Esophagus squamous epithelium (tissue), 4 donors: ENCODE measurements at regions not wholly inside any gene's neighbourhood (a gene's known extent, or its start where the extent isn't known, plus 50 kb on each side); places are given as distances from the start of the nearest gene placed in this dataset.

Experiments used
- POLR2A ChIP-seq, 4 donors: fragments of 450-650 bp; IDR thresholded peaks; one replicate each; pipeline ENCODE4 v1.6.1; 2017; ENCODE audit warnings: antibody characterized with exemption in 4 of 4, mild to moderate bottlenecking in 4 of 4, moderate library complexity in 3 of 4
- TF ChIP-seq, protein P1 (sequence below), 6 experiments: fragments of 450-650 bp in 4 of 6; fragments of 200-600 bp in 2 of 6; sonication (generic) in 2 of 6; IDR thresholded peaks; one replicate each; pipeline ENCODE4 v1.5.1; 2016 to 2019; ENCODE audit warnings: antibody characterized with exemption in 6 of 6, mild to moderate bottlenecking in 4 of 6, moderate library complexity in 4 of 6

DNA sequence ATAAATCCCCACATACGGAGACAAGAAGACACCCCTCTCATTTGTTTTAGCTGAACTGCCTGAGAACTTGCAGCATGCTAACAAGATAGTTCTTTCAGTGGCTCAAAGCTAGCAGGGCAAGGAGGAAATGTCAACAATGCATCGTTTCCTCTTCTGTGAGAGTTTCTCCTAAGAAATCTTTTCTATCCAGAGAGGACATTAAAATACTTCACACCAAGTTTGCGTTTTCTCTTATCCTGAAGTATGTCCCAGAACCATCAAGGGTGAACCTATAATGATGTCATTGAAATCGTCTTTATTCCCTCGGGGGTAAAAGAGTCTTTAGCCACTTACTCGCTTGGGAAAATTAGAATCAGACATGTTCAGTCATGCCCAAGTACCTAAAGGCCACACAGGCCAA is 541.7 kb upstream of the MDFIC2 start:
- TF ChIP-seq POLR2A (IDR thresholded peaks at IDR 0.05): no peak
- TF ChIP-seq, protein P1, sequence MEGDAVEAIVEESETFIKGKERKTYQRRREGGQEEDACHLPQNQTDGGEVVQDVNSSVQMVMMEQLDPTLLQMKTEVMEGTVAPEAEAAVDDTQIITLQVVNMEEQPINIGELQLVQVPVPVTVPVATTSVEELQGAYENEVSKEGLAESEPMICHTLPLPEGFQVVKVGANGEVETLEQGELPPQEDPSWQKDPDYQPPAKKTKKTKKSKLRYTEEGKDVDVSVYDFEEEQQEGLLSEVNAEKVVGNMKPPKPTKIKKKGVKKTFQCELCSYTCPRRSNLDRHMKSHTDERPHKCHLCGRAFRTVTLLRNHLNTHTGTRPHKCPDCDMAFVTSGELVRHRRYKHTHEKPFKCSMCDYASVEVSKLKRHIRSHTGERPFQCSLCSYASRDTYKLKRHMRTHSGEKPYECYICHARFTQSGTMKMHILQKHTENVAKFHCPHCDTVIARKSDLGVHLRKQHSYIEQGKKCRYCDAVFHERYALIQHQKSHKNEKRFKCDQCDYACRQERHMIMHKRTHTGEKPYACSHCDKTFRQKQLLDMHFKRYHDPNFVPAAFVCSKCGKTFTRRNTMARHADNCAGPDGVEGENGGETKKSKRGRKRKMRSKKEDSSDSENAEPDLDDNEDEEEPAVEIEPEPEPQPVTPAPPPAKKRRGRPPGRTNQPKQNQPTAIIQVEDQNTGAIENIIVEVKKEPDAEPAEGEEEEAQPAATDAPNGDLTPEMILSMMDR (IDR thresholded peaks at IDR 0.05): no peak
